SW 1271 (cell line): ENCODE measurements at regions not wholly inside any gene's neighbourhood (a gene's known extent, or its start where the extent isn't known, plus 50 kb on each side); places are given as distances from the start of the nearest gene placed in this dataset.

Experiments used
- DNase-seq, 2 experiments: peaks; one replicate each; lab custom pipeline; 2025; lab: John Stamatoyannopoulos, UW

GRCh38 chr18:78647018-78647417 lies 332.6 kb upstream of the SALL3 start:
- DNase-seq: no peak

GRCh38 chr18:78649421-78649820 lies 330.2 kb upstream of the SALL3 start:
- DNase-seq: no peak

GRCh38 chr18:78650926-78651325 lies 328.7 kb upstream of the SALL3 start:
- DNase-seq: no peak

GRCh38 chr18:78652001-78652545 lies 327.5 kb upstream of the SALL3 start:
- no peak for DNase-seq

- no peak for DNase-seq
Observed at GRCh38 chr18:78655921-78656320, 323.7 kb upstream of the SALL3 start.

GRCh38 chr18:78656346-78656925 lies 323.2 kb upstream of the SALL3 start:
- DNase-seq: no peak

GRCh38 chr18:78658531-78658930 lies 321.1 kb upstream of the SALL3 start:
- DNase-seq: no peak

GRCh38 chr18:78659057-78659456 lies 320.6 kb upstream of the SALL3 start:
- no peak for DNase-seq

GRCh38 chr18:78659748-78660147 lies 319.9 kb upstream of the SALL3 start:
- no peak for DNase-seq

- no peak for DNase-seq
Observed at GRCh38 chr18:78660311-78660710, 319.3 kb upstream of the SALL3 start.

GRCh38 chr18:78661316-78661715 lies 318.3 kb upstream of the SALL3 start:
- no peak for DNase-seq

- DNase-seq: no peak
Observed at GRCh38 chr18:78662879-78663278, 316.7 kb upstream of the SALL3 start.

GRCh38 chr18:78664048-78664447 lies 315.6 kb upstream of the SALL3 start:
- no peak for DNase-seq

- DNase-seq: no peak
Observed at GRCh38 chr18:78664848-78665247, 314.8 kb upstream of the SALL3 start.

GRCh38 chr18:78665644-78666043 lies 314.0 kb upstream of the SALL3 start:
- no peak for DNase-seq

- DNase-seq: no peak
Observed at GRCh38 chr18:78666666-78667335, 312.8 kb upstream of the SALL3 start.

- no peak for DNase-seq
Observed at GRCh38 chr18:78670778-78671391, 308.7 kb upstream of the SALL3 start.

- no peak for DNase-seq
Observed at GRCh38 chr18:78671551-78671950, 308.1 kb upstream of the SALL3 start.

GRCh38 chr18:78672862-78673446 lies 306.7 kb upstream of the SALL3 start:
- DNase-seq: no peak

- no peak for DNase-seq
Observed at GRCh38 chr18:78673516-78674321, 305.9 kb upstream of the SALL3 start.

- no peak for DNase-seq
Observed at GRCh38 chr18:78675231-78675630, 304.4 kb upstream of the SALL3 start.
